ENCODE measurements at regions not wholly inside any gene's neighbourhood (a gene's known extent, or its start where the extent isn't known, plus 50 kb on each side); places are given as distances from the start of the nearest gene placed in this dataset.

DNA sequence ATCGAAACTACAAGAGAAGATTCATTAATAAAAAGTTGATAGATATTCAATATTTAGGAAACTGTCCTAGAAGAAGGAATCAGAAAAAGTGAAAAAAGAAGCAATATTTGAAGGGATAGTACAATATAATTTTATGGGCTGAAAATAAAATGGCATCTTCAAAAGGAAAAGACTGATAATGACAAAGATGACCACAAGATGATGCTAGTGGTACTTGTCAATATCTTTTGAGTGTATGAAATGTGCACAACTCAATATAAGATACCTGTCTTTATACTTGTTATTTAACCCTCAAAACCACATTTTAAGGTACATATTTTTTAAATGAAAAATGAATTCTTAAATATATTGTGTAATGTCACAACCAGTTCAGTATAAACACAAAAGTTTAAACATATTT is 1059.6 kb upstream of the RAG2 start:
- H3K36me3 ChIP-seq, result no peaks in the 10 kb centered on the region
- DNase-seq (no peak), ATAC-seq (no peak)
- no peaks in the 10 kb centered on the region for H3K4me1 ChIP-seq
- H3K4me3 ChIP-seq, result no peak overlapping the region
- intact Hi-C loops (cut with DNase I), result no loop called here
- H3K9me3 ChIP-seq, result peaks cover 0 to 2% of the 10 kb centered on the region in 2 donors
- no peak overlapping the region for H3K27ac ChIP-seq
- TF ChIP-seq, protein P1, sequence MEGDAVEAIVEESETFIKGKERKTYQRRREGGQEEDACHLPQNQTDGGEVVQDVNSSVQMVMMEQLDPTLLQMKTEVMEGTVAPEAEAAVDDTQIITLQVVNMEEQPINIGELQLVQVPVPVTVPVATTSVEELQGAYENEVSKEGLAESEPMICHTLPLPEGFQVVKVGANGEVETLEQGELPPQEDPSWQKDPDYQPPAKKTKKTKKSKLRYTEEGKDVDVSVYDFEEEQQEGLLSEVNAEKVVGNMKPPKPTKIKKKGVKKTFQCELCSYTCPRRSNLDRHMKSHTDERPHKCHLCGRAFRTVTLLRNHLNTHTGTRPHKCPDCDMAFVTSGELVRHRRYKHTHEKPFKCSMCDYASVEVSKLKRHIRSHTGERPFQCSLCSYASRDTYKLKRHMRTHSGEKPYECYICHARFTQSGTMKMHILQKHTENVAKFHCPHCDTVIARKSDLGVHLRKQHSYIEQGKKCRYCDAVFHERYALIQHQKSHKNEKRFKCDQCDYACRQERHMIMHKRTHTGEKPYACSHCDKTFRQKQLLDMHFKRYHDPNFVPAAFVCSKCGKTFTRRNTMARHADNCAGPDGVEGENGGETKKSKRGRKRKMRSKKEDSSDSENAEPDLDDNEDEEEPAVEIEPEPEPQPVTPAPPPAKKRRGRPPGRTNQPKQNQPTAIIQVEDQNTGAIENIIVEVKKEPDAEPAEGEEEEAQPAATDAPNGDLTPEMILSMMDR (IDR thresholded peaks at IDR 0.05), result no peak
- no peaks in the 10 kb centered on the region for H3K27me3 ChIP-seq

GRCh38 chr11:37647767-37648166 is 1049.7 kb upstream of the RAG2 start:
- DNase-seq, result no peak
- intact Hi-C loops (cut with DNase I), result no loop called here
- Histone ChIP-seq H3K36me3 (no peaks in the 10 kb centered on the region), H3K4me1 (no peaks in the 10 kb centered on the region), H3K9me3 (no peaks in the 10 kb centered on the region), H3K4me3 (no peak overlapping the region), H3K27ac (no peak overlapping the region), H3K27me3 (no peaks in the 10 kb centered on the region)
- TF ChIP-seq, protein P1 (IDR thresholded peaks at IDR 0.05), result no peak
- ATAC-seq, result no peak

DNA sequence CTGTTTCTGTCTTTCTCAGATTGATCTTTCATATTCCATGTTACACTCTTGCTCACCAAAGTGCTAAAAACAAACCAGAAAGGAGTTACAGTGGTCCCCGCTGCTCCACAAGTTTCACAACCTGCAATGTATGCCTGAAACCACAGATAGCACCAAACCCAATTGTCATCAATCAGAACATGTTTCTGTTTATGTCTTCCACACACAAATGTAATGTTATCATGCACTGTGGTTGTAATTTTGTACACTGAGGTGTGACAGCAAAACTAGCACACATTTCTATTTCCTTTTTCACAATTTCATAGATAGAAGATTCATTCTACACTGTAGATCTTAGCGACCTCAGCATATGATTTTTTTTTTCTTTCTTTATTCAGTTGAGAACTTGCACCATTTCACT is 1045.9 kb upstream of the RAG2 start:
- Histone ChIP-seq H3K27ac (no peak overlapping the region), H3K4me3 (no peak overlapping the region), H3K9me3 (no peaks in the 10 kb centered on the region), H3K4me1 (no peaks in the 10 kb centered on the region), H3K36me3 (no peaks in the 10 kb centered on the region), H3K27me3 (no peaks in the 10 kb centered on the region)
- intact Hi-C loops (cut with DNase I), result no loop called here
- TF ChIP-seq, protein P1 (IDR thresholded peaks at IDR 0.05), result no peak
- no peak for DNase-seq
- no peak for ATAC-seq

- Histone ChIP-seq H3K4me3 (no peak overlapping the region), H3K9me3 (no peaks in the 10 kb centered on the region), H3K36me3 (no peaks in the 10 kb centered on the region), H3K4me1 (no peaks in the 10 kb centered on the region), H3K27ac (no peak overlapping the region), H3K27me3 (no peaks in the 10 kb centered on the region)
- TF ChIP-seq, protein P1 (IDR thresholded peaks at IDR 0.05), result no peak
- intact Hi-C loops (cut with DNase I), result no loop called here
- no peak for ATAC-seq
- DNase-seq, result no peak
Observed at GRCh38 chr11:37642296-37642695, 1044.3 kb upstream of the RAG2 start.

DNA sequence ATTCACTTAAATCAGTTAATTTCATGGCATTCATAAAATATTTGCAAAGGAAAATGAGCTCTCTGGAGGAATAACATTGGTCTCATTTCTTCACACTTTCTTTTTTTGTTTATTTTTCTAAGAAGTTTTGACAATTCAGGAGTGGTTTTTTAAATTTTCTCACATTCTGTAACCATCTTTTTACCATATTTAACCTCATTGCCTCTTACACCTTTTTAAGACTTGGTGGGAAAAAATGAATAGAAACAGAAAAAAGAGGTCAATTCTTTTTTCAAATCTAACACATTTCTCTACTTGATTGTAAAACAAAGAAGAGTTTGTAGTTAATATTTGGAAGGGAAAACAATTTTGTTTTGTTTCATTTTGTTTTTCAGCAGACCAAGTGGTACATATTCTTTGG is 1034.7 kb upstream of the RAG2 start:
- Histone ChIP-seq H3K36me3 (no peaks in the 10 kb centered on the region), H3K27me3 (no peaks in the 10 kb centered on the region), H3K27ac (no peak overlapping the region), H3K9me3 (no peaks in the 10 kb centered on the region), H3K4me1 (no peaks in the 10 kb centered on the region), H3K4me3 (no peak overlapping the region)
- DNase-seq (no peak), ATAC-seq (no peak)
- TF ChIP-seq, protein P1 (IDR thresholded peaks at IDR 0.05), result no peak
- intact Hi-C loops (cut with DNase I), result no loop called here
